ENCODE measurements at regions not wholly inside any gene's neighbourhood (a gene's known extent, or its start where the extent isn't known, plus 50 kb on each side); places are given as distances from the start of the nearest gene placed in this dataset.

DNA sequence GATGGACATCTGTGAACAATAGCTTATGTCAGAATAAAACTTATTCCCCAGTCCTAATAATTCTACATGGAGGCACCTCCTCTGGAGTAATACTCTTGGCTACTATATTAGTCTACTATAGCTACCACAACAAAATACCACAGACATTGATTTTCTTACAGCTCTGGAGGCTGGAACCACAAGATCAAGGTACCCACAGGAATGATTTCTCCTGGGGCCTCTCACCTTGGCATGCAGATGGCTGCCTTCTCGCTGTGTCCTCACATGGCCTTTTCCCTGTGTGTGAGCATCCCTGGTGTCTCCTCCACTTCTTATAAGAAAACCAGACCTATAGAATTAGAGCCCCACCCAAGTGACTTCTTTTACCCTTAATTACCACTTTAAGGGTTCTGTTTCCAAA is 244.3 kb downstream of the BARHL2 start:
- TF ChIP-seq POLR2A (IDR thresholded peaks at IDR 0.05) (no peak), POLR2AphosphoS5 (IDR thresholded peaks at IDR 0.05) (no peak), EP300 (IDR thresholded peaks at IDR 0.05) (no peak)
- TF ChIP-seq, protein P1, sequence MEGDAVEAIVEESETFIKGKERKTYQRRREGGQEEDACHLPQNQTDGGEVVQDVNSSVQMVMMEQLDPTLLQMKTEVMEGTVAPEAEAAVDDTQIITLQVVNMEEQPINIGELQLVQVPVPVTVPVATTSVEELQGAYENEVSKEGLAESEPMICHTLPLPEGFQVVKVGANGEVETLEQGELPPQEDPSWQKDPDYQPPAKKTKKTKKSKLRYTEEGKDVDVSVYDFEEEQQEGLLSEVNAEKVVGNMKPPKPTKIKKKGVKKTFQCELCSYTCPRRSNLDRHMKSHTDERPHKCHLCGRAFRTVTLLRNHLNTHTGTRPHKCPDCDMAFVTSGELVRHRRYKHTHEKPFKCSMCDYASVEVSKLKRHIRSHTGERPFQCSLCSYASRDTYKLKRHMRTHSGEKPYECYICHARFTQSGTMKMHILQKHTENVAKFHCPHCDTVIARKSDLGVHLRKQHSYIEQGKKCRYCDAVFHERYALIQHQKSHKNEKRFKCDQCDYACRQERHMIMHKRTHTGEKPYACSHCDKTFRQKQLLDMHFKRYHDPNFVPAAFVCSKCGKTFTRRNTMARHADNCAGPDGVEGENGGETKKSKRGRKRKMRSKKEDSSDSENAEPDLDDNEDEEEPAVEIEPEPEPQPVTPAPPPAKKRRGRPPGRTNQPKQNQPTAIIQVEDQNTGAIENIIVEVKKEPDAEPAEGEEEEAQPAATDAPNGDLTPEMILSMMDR (IDR thresholded peaks at IDR 0.05), result no peak
